A673 (cell line): ENCODE measurements at regions not wholly inside any gene's neighbourhood (a gene's known extent, or its start where the extent isn't known, plus 50 kb on each side); places are given as distances from the start of the nearest gene placed in this dataset.

Experiments
- BruUV-seq: library from RNA; stranded (reverse); fragments of 400-500 nt; replicated peaks from 2 replicates; lab custom pipeline; 2021; lab: Mats Ljungman, UMichigan
- CTCF ChIA-PET: fragments of 300-600 bp; sonication (Branson Sonifier 250); formaldehyde crosslinking; loops from one replicate; lab custom pipeline; 2022; ENCODE audit warnings: antibody characterized with exemption; lab: Charles Lee
- POLR2A ChIA-PET: fragments of 300-600 bp; sonication (Branson Sonifier 250); formaldehyde crosslinking; loops from one replicate; lab custom pipeline; 2022; ENCODE audit warnings: antibody characterized with exemption; ENCODE audit not compliant: low non-redundant PET; lab: Charles Lee
- DNase-seq: peaks from one replicate; pipeline ENCODE4 v3.0.0-alpha.2; 2015; ENCODE audit warnings: low spot score
- H3K27ac ChIP-seq: fragments of 200-600 bp; sonication (generic); 2 replicates; pipeline ENCODE4 v1.5.1; 2016; ENCODE audit warnings: mixed run types, low read depth, mild to moderate bottlenecking, mixed read lengths, antibody characterized with exemption, low read length; ENCODE audit not compliant: poor library complexity, severe bottlenecking
- H3K27me3 ChIP-seq: fragments of 200-600 bp; sonication (generic); replicated peaks from 2 replicates; pipeline ENCODE4 v1.6.1; 2017; ENCODE audit warnings: mixed run types, low read depth, mild to moderate bottlenecking, mixed read lengths, antibody characterized with exemption, low read length; ENCODE audit not compliant: insufficient read depth, poor library complexity
- H3K36me3 ChIP-seq: fragments of 200-600 bp; sonication (generic); 2 replicates; pipeline ENCODE4 v1.6.1; 2016; ENCODE audit warnings: mixed run types, mild to moderate bottlenecking, mixed read lengths, antibody characterized with exemption, low read length; ENCODE audit not compliant: insufficient read depth, poor library complexity, severe bottlenecking
- H3K4me1 ChIP-seq: fragments of 200-600 bp; sonication (generic); 2 replicates; pipeline ENCODE4 v1.6.1; 2017; ENCODE audit warnings: mixed run types, mild to moderate bottlenecking, mixed read lengths, antibody characterized with exemption, low read length; ENCODE audit not compliant: insufficient read depth, poor library complexity, severe bottlenecking
- H3K4me3 ChIP-seq: fragments of 200-600 bp; sonication (generic); 2 replicates; pipeline ENCODE4 v1.5.1; 2016; ENCODE audit warnings: low read depth, mixed run types, mild to moderate bottlenecking, mixed read lengths, low read length; ENCODE audit not compliant: poor library complexity, severe bottlenecking
- H3K9me3 ChIP-seq: fragments of 200-600 bp; sonication (generic); 2 replicates; pipeline ENCODE4 v1.6.1; 2016; ENCODE audit warnings: mixed run types, low read depth, mild to moderate bottlenecking, mixed read lengths, antibody characterized with exemption, low read length; ENCODE audit not compliant: poor library complexity, severe bottlenecking
- EZH2 ChIP-seq: fragments of 200-600 bp; sonication (generic); IDR thresholded peaks from 2 replicates; pipeline ENCODE4 v1.6.1; 2017; ENCODE audit warnings: borderline replicate concordance, low read depth, mild to moderate bottlenecking, mixed read lengths, antibody characterized with exemption, low read length; ENCODE audit not compliant: poor library complexity, severe bottlenecking
- intact Hi-C: fragments of 100-400 bp; cut with micrococcal nuclease; formaldehyde crosslinking; loops from one replicate; pipeline ENCODE4 v1.10.0; 2022; ENCODE audit not compliant: unreplicated experiment
- TF ChIP-seq, protein P1 (sequence below): fragments of 300-800, 200-600 bp; sonication (generic); conservative IDR thresholded peaks from 2 replicates; pipeline ENCODE4 v1.5.1; 2017; ENCODE audit warnings: low read depth, mild to moderate bottlenecking, antibody characterized with exemption, low read length, moderate library complexity, mixed read lengths

DNA sequence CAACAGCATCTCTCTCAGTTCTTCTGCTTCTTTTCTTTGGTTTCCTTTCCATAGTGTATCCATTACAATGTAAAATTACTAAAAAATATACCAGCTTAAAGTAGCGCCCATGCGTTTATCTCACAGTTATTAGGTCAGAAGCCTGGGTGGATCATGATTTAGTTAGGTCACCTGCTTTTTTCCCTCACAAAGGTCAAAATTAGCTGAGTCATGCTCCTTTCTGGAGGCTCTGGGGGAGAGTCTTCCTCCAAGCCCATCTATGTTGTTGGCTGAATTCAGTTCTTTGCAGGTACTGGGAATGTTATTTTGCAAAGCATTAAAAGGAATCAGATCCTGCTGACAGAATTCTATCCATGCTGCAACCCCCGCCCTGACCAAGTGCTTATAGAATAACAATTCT lies 101.6 kb upstream of the TMEM132C start:
- H3K4me1 ChIP-seq = no peaks in the 10 kb centered on the region
- DNase-seq = no peak
- no peaks in the 10 kb centered on the region for H3K36me3 ChIP-seq
- ChIA-PET CTCF (no interaction called here), POLR2A (no interaction called here)
- no peaks in the 10 kb centered on the region for H3K27me3 ChIP-seq
- BruUV-seq = no TSS peak
- intact Hi-C loops = no loop called here
- H3K9me3 ChIP-seq = no peaks in the 10 kb centered on the region
- H3K4me3 ChIP-seq = no peak overlapping the region
- TF ChIP-seq, protein P1, sequence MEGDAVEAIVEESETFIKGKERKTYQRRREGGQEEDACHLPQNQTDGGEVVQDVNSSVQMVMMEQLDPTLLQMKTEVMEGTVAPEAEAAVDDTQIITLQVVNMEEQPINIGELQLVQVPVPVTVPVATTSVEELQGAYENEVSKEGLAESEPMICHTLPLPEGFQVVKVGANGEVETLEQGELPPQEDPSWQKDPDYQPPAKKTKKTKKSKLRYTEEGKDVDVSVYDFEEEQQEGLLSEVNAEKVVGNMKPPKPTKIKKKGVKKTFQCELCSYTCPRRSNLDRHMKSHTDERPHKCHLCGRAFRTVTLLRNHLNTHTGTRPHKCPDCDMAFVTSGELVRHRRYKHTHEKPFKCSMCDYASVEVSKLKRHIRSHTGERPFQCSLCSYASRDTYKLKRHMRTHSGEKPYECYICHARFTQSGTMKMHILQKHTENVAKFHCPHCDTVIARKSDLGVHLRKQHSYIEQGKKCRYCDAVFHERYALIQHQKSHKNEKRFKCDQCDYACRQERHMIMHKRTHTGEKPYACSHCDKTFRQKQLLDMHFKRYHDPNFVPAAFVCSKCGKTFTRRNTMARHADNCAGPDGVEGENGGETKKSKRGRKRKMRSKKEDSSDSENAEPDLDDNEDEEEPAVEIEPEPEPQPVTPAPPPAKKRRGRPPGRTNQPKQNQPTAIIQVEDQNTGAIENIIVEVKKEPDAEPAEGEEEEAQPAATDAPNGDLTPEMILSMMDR = no peak
- TF ChIP-seq EZH2 = no peak
- H3K27ac ChIP-seq = no peak overlapping the region

DNA sequence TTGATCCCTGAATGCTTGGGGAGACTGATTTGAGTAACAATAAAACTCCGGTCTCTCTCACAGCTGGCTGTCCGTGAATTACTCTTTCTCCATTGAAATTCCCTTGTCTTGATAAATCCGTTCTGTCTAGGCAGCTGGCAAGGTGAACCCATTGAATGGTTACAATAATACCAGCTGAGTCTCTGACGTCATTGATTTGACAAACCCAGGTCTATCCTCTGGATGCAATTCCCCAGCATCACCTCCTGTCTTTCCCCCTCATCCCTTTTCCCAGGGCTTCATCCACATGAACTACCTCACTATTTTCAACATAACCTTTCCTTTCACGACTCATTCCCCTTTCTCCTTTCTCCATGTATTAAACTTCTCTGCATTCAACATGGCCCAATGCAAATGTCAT lies 98.7 kb upstream of the TMEM132C start:
- H3K4me3 ChIP-seq = no peak overlapping the region
- no peak for DNase-seq
- no peaks in the 10 kb centered on the region for H3K36me3 ChIP-seq
- no peaks in the 10 kb centered on the region for H3K9me3 ChIP-seq
- intact Hi-C loops = no loop called here
- TF ChIP-seq EZH2 = no peak
- TF ChIP-seq, protein P1 = no peak
- no peaks in the 10 kb centered on the region for H3K4me1 ChIP-seq
- H3K27ac ChIP-seq = no peak overlapping the region
- no TSS peak for BruUV-seq
- H3K27me3 ChIP-seq = no peaks in the 10 kb centered on the region
- POLR2A ChIA-PET = no interaction called here
- CTCF ChIA-PET = no interaction called here

DNA sequence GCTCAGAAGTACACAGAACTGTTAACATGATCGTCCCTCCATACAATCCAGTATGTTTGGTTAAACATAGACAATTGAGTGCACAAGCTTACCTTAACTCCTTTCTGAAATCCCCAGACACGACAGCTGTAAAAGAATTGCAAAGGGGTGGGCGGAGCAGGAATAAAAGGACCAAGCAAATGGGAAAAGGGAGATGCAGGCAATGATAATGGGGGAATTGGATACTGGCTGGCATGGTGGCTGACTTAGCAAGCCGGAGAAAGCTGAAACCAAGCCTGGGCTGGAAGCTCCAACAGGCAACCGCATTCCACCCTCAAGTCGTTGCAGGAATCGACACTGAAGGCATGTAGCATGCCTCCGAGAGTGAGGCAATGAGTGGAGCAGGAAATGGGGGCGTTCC lies 96.8 kb upstream of the TMEM132C start:
- Histone ChIP-seq H3K27ac (no peak overlapping the region), H3K4me3 (no peak overlapping the region), H3K27me3 (no peaks in the 10 kb centered on the region), H3K9me3 (no peaks in the 10 kb centered on the region), H3K4me1 (no peaks in the 10 kb centered on the region), H3K36me3 (no peaks in the 10 kb centered on the region)
- TF ChIP-seq EZH2 = no peak
- TF ChIP-seq, protein P1 = no peak
- no TSS peak for BruUV-seq
- CTCF ChIA-PET = no interaction called here
- intact Hi-C loops = no loop called here
- POLR2A ChIA-PET = no interaction called here
- DNase-seq = no peak
